ENCODE measurements at regions not wholly inside any gene's neighbourhood (a gene's known extent, or its start where the extent isn't known, plus 50 kb on each side); places are given as distances from the start of the nearest gene placed in this dataset.

- Histone ChIP-seq H3K4me3 (no peak overlapping the region), H2AFZ (peak overlapping the region; percentile 91), H4K20me1 (replicated peaks; ENCODE audit: insufficient read depth) (no peaks in the 10 kb centered on the region), H3F3A (replicated peaks; ENCODE audit: low read depth) (no peaks in the 10 kb centered on the region), H3K79me2 (replicated peaks; ENCODE audit: insufficient read depth) (no peaks in the 10 kb centered on the region), H3K27me3 (ENCODE audit: insufficient read depth) (no peaks in the 10 kb centered on the region), H3K27ac (ENCODE audit: low read depth) (no peak overlapping the region), H3K36me3 (ENCODE audit: insufficient read depth) (peaks cover 12% of the 10 kb centered on the region; the same call in 1 of the 2 replicates), H3K9me2 (ENCODE audit: insufficient read depth) (peaks cover 11% of the 10 kb centered on the region), H3K4me2 (no peak overlapping the region), H3K4me1 (ENCODE audit: insufficient read depth) (peaks cover 5% of the 10 kb centered on the region; the same call in 1 of the 2 replicates)
- Mint-ChIP-seq H3K4me1 (peaks cover 16% of the 10 kb centered on the region; the same call in 2 of the 3 replicates), H3K36me3 (ENCODE audit: low read depth) (peaks cover 23% of the 10 kb centered on the region), H3K27ac (no peak overlapping the region), H3K27me3 (ENCODE audit: insufficient read depth, low read depth, poor library complexity) (no peaks in the 10 kb centered on the region), H3K9me3 (peaks cover 25% of the 10 kb centered on the region), H3K4me3 (no peak overlapping the region)
- no peak for ATAC-seq
- TF ChIP-seq CREB1 (CRISPR knock-in tag; IDR thresholded peaks at IDR 0.05; ENCODE audit: low read depth) (no peak), POLR2AphosphoS5 (IDR thresholded peaks at IDR 0.05; ENCODE audit: low read depth) (no peak), EZH2phosphoT487 (IDR thresholded peaks at IDR 0.05; ENCODE audit: unreplicated experiment) (no peak), CTCF (conservative IDR thresholded peaks at IDR 0.05; ENCODE audit: low read depth in 2 of 2) (no peak), ZNF331 (CRISPR knock-in tag; IDR thresholded peaks at IDR 0.05; ENCODE audit: low read depth) (no peak), ZNF114 (CRISPR knock-in tag; IDR thresholded peaks at IDR 0.05) (no peak), EZH2 (IDR thresholded peaks at IDR 0.05; ENCODE audit: low read depth, unreplicated experiment) (no peak), JUNB (IDR thresholded peaks at IDR 0.05; ENCODE audit: unreplicated experiment) (no peak), STAT1 (IDR thresholded peaks at IDR 0.05; ENCODE audit: unreplicated experiment) (no peak), ETS1 (IDR thresholded peaks at IDR 0.05) (no peak), NANOG (IDR thresholded peaks at IDR 0.05; ENCODE audit: borderline replicate concordance) (no peak), ZNF462 (CRISPR knock-in tag; IDR thresholded peaks at IDR 0.05) (no peak), REST (IDR thresholded peaks at IDR 0.05; ENCODE audit: unreplicated experiment) (no peak)
- no peak for DNase-seq (ENCODE audit: low spot score)
Measured at GRCh38 chr2:200127848-200128247, 172.5 kb downstream of the MAIP1 start.

Measured in GM23338 (cell line).